IMR-90 (cell line): ENCODE measurements at regions not wholly inside any gene's neighbourhood (a gene's known extent, or its start where the extent isn't known, plus 50 kb on each side); places are given as distances from the start of the nearest gene placed in this dataset.

Source experiments
- ATAC-seq: fragments of 200-7000 bp; cut with Tn5 transposase; 2 replicates; pipeline ENCODE4 v1.9.1; 2020; ENCODE audit warnings: low read depth, mild to moderate bottlenecking, moderate library complexity
- BruUV-seq: library from RNA; stranded (reverse); fragments of 400-500 nt; replicated peaks from 2 replicates; lab custom pipeline; 2021; lab: Mats Ljungman, UMichigan
- CTCF ChIA-PET: fragments of 300-600 bp; formaldehyde crosslinking; extraction: SDS; loops from one replicate; lab custom pipeline; 2021; ENCODE audit warnings: antibody characterized with exemption; lab: Yijun Ruan, JAX
- POLR2A ChIA-PET: fragments of 300-600 bp; sonication (Branson Sonifier 250); formaldehyde crosslinking; loops from one replicate; lab custom pipeline; 2022; ENCODE audit warnings: antibody characterized with exemption; ENCODE audit not compliant: unreplicated experiment; lab: Charles Lee
- DNase-seq: peaks from one replicate; pipeline ENCODE4 v3.0.0; 2013
- H2AFZ ChIP-seq: replicated peaks from 2 replicates; pipeline ENCODE3; 2013; ENCODE audit warnings: low read length, mild to moderate bottlenecking; ENCODE audit not compliant: poor library complexity
- H2AK5ac ChIP-seq: 2 replicates; pipeline ENCODE4 v1.6.1; 2013; ENCODE audit warnings: low read depth, low read length, inconsistent platforms
- H2AK9ac ChIP-seq: replicated peaks from 2 replicates; pipeline ENCODE3; 2013; ENCODE audit warnings: mild to moderate bottlenecking, low read depth, low read length, moderate library complexity; ENCODE audit not compliant: poor library complexity
- H2BK120ac ChIP-seq: 2 replicates; pipeline ENCODE4 v1.6.1; 2013; ENCODE audit warnings: low read depth, low read length, inconsistent platforms
- H2BK15ac ChIP-seq: 3 replicates; pipeline ENCODE4 v1.6.1; 2013; ENCODE audit warnings: low read depth, low read length, inconsistent platforms
- H2BK20ac ChIP-seq: 2 replicates; pipeline ENCODE4 v1.6.1; 2013; ENCODE audit warnings: low read depth, mild to moderate bottlenecking, inconsistent platforms, low read length, moderate library complexity
- H2BK5ac ChIP-seq: 2 replicates; pipeline ENCODE4 v1.6.1; 2013; ENCODE audit warnings: mild to moderate bottlenecking, low read depth, low read length, inconsistent platforms; ENCODE audit not compliant: poor library complexity, severe bottlenecking
- H3K14ac ChIP-seq: replicated peaks from 2 replicates; pipeline ENCODE4 v1.6.1; 2013; ENCODE audit warnings: low read depth, low read length, inconsistent platforms
- H3K18ac ChIP-seq: 2 replicates; pipeline ENCODE4 v1.6.1; 2013; ENCODE audit warnings: low read depth, low read length, control low read depth
- H3K23ac ChIP-seq: 2 replicates; pipeline ENCODE4 v1.6.1; 2013; ENCODE audit warnings: low read depth, low read length, inconsistent platforms
- H3K27ac ChIP-seq: 2 replicates; pipeline ENCODE4 v1.5.1; 2013; ENCODE audit warnings: mild to moderate bottlenecking, control low read depth, low read length; ENCODE audit not compliant: insufficient read depth
- H3K27me3 ChIP-seq: 2 replicates; pipeline ENCODE4 v1.6.1; 2013; ENCODE audit warnings: low read length; ENCODE audit not compliant: control insufficient read depth, insufficient read depth
- H3K36me3 ChIP-seq: 2 replicates; pipeline ENCODE4 v1.6.1; 2013; ENCODE audit warnings: low read length, mixed read lengths; ENCODE audit not compliant: control insufficient read depth, insufficient read depth
- H3K4ac ChIP-seq: 2 replicates; pipeline ENCODE4 v1.6.1; 2013; ENCODE audit warnings: low read depth, low read length, inconsistent platforms
- H3K4me1 ChIP-seq: 2 replicates; pipeline ENCODE4 v1.6.1; 2013; ENCODE audit warnings: low read length, mixed read lengths; ENCODE audit not compliant: control insufficient read depth, insufficient read depth
- H3K4me2 ChIP-seq: 2 replicates; pipeline ENCODE4 v1.6.1; 2013; ENCODE audit warnings: low read depth, mild to moderate bottlenecking, control low read depth, low read length, moderate library complexity
- H3K4me3 ChIP-seq: 2 replicates; pipeline ENCODE4 v1.5.1; 2013; ENCODE audit warnings: low read depth, mild to moderate bottlenecking, control low read depth, low read length, moderate library complexity; ENCODE audit not compliant: insufficient read depth
- H3K56ac ChIP-seq: 2 replicates; pipeline ENCODE4 v1.6.1; 2013; ENCODE audit warnings: low read length, inconsistent platforms; ENCODE audit not compliant: insufficient read depth; ENCODE audit errors: extremely low read depth
- H3K79me1 ChIP-seq, 2 experiments: 2 replicates each; pipeline ENCODE4 v1.6.1; 2013; ENCODE audit warnings: low read length in 2 of 2, inconsistent platforms in 1 of 2, low read depth in 1 of 2
- H3K9ac ChIP-seq: 2 replicates; pipeline ENCODE4 v1.6.1; 2013; ENCODE audit warnings: low read depth, low read length, control low read depth
- H3K9me1 ChIP-seq: 2 replicates; pipeline ENCODE4 v1.6.1; 2013; ENCODE audit warnings: low read length, inconsistent platforms; ENCODE audit not compliant: insufficient read depth
- H3K9me3 ChIP-seq: 2 replicates; pipeline ENCODE4 v1.6.1; 2013; ENCODE audit warnings: low read length; ENCODE audit not compliant: control insufficient read depth, insufficient read depth
- H4K20me1 ChIP-seq: 2 replicates; pipeline ENCODE4 v1.6.1; 2013; ENCODE audit warnings: low read length, inconsistent platforms; ENCODE audit not compliant: insufficient read depth
- H4K5ac ChIP-seq: 2 replicates; pipeline ENCODE4 v1.6.1; 2013; ENCODE audit warnings: mild to moderate bottlenecking, low read depth, low read length, control low read depth
- H4K8ac ChIP-seq, 2 experiments: 2 replicates each; pipeline ENCODE4 v1.6.1; 2013; ENCODE audit warnings: low read depth in 2 of 2, low read length in 2 of 2, control low read depth in 1 of 2, inconsistent platforms in 1 of 2
- H4K91ac ChIP-seq: 2 replicates; pipeline ENCODE4 v1.6.1; 2013; ENCODE audit warnings: low read depth, low read length, inconsistent platforms; ENCODE audit not compliant: insufficient read depth
- BHLHE40 ChIP-seq: fragments of 150-350 bp; IDR thresholded peaks from 2 replicates; pipeline ENCODE4 v1.6.1; 2016; ENCODE audit warnings: mild to moderate bottlenecking, low read depth, low read length
- CHD1 ChIP-seq: IDR thresholded peaks from 2 replicates; pipeline ENCODE4 v1.6.1; 2012; ENCODE audit warnings: low read depth, low read length, improper control_type of control experiment
- FOS ChIP-seq: fragments of 150-350 bp; IDR thresholded peaks from 2 replicates; pipeline ENCODE4 v1.6.1; 2016; ENCODE audit warnings: low read depth, low read length
- NFE2L2 ChIP-seq: fragments of 150-350 bp; IDR thresholded peaks from 2 replicates; pipeline ENCODE4 v1.6.1; 2016; ENCODE audit warnings: low read depth, mild to moderate bottlenecking, low read length
- SMC3 ChIP-seq: fragments of 150-350 bp; IDR thresholded peaks from 2 replicates; pipeline ENCODE4 v1.6.1; 2016; ENCODE audit warnings: low read depth, mild to moderate bottlenecking, antibody characterized with exemption, low read length, moderate library complexity
- WGBS, 2 experiments: methylation state at CpG; one replicate each; pipeline versions ENCODE4 v1.1.5 to v1.1.7; 2013; ENCODE audit warnings: missing lambda C conversion rate in 2 of 2; ENCODE audit not compliant: insufficient read length in 1 of 2; ENCODE audit errors: extremely low coverage in 2 of 2; 5-methylcytosine and 5-hydroxymethylcytosine counted together
- dilution Hi-C: fragments of 300-500 bp; cut with HindIII; formaldehyde crosslinking; loops from one replicate; pipeline ENCODE4 v1.14.3; 2018; ENCODE audit warnings: low sequenced_read_pairs; ENCODE audit not compliant: unreplicated experiment
- in situ Hi-C: fragments of 300-500 bp; cut with MboI; formaldehyde crosslinking; loops from 3 replicates; pipeline ENCODE4 v1.14.3; 2019; ENCODE audit warnings: low sequenced_read_pairs, inconsistent platforms, mixed read lengths
- intact Hi-C: fragments of 100-400 bp; cut with micrococcal nuclease; formaldehyde crosslinking; loops from 2 replicates; pipeline ENCODE4 v1.10.0; 2022

DNA sequence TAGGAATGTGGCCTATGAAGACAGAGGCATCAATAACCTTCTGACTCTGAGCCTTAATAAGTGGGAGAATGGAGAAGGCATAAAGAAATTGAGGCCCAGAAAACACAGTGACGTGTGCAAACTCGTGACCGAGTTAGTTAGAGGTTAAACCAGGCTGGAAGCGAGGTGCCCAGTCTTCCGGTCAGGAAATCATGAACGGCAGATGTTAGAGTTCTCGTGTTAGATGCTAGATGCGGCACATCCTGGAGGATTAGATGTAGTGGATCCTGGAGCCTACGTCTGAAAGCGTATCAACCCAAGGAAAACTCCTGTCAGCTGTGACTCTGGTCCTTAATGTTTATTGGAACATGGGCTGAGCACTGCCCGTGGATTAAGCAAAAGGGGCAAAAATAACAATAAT lies 275.9 kb downstream of the TCF7L2 start:
- no peak overlapping the region for H2AK5ac ChIP-seq
- no peaks in the 10 kb centered on the region for H3K9me1 ChIP-seq
- no peak overlapping the region for H3K56ac ChIP-seq
- dilution Hi-C loops, result no loop called here
- no peak overlapping the region for H3K27ac ChIP-seq
- H2BK120ac ChIP-seq, result no peak overlapping the region
- H3K4ac ChIP-seq, result no peak overlapping the region
- H4K20me1 ChIP-seq, result no peaks in the 10 kb centered on the region
- no peak overlapping the region for H4K8ac ChIP-seq
- H3K36me3 ChIP-seq, result no peaks in the 10 kb centered on the region
- H2BK5ac ChIP-seq, result no peak overlapping the region
- in situ Hi-C loops, result no loop called here
- H4K5ac ChIP-seq, result no peak overlapping the region
- TF ChIP-seq CHD1 (no peak), NFE2L2 (no peak), FOS (no peak), SMC3 (no peak), BHLHE40 (no peak)
- no peaks in the 10 kb centered on the region for H3K79me1 ChIP-seq
- ATAC-seq, result no peak
- no peak overlapping the region for H4K91ac ChIP-seq
- 60% methylated on average over 7 of the region's 11 CpGs; no CpG with 5 or more reads in 1 of the 2 experiments for WGBS, 2 experiments
- no peak overlapping the region for H3K9ac ChIP-seq
- CTCF ChIA-PET, result no interaction called here
- H3K9me3 ChIP-seq, result no peaks in the 10 kb centered on the region
- no peak overlapping the region for H3K18ac ChIP-seq
- peaks cover 17% of the 10 kb centered on the region for H3K27me3 ChIP-seq
- no peak overlapping the region for H2AFZ ChIP-seq
- DNase-seq, result no peak
- H3K4me1 ChIP-seq, result no peaks in the 10 kb centered on the region
- H3K4me2 ChIP-seq, result no peak overlapping the region
- no peak overlapping the region for H2BK15ac ChIP-seq
- no peak overlapping the region for H2BK20ac ChIP-seq
- H2AK9ac ChIP-seq, result no peak overlapping the region
- H3K23ac ChIP-seq, result no peak overlapping the region
- H3K14ac ChIP-seq, result no peak overlapping the region
- intact Hi-C loops, result no loop called here
- POLR2A ChIA-PET, result no interaction called here
- H3K4me3 ChIP-seq, result no peak overlapping the region
- no TSS peak for BruUV-seq
